CD4-positive, alpha-beta T cell treated with Interleukin-17A for 4 hours (primary cell): ENCODE measurements at regions not wholly inside any gene's neighbourhood (a gene's known extent, or its start where the extent isn't known, plus 50 kb on each side); places are given as distances from the start of the nearest gene placed in this dataset.

ENCODE experiments used
- DNase-seq: peaks from one replicate; pipeline ENCODE4 v3.0.0-alpha.2; 2020; ENCODE audit warnings: mixed read lengths

- DNase-seq: no peak
Observed at GRCh38 chr6:108752733-108753590, 95.3 kb upstream of the ARMC2 start.

GRCh38 chr6:108755257-108756240 lies 92.7 kb upstream of the ARMC2 start:
- no peak for DNase-seq

- DNase-seq: no peak
Observed at GRCh38 chr6:108757357-108757756, 90.9 kb upstream of the ARMC2 start.

GRCh38 chr6:108758884-108759283 lies 89.3 kb upstream of the ARMC2 start:
- no peak for DNase-seq

- no peak for DNase-seq
Observed at GRCh38 chr6:108760126-108761050, 87.8 kb upstream of the ARMC2 start.

GRCh38 chr6:108762394-108762793 lies 85.8 kb upstream of the ARMC2 start:
- no peak for DNase-seq

- no peak for DNase-seq
Observed at GRCh38 chr6:108763931-108764579, 84.2 kb upstream of the ARMC2 start.

GRCh38 chr6:108764580-108764950 lies 83.7 kb upstream of the ARMC2 start:
- no peak for DNase-seq

- DNase-seq: no peak
Observed at GRCh38 chr6:108765495-108765894, 82.7 kb upstream of the ARMC2 start.

- DNase-seq: no peak
Observed at GRCh38 chr6:108766419-108766818, 81.8 kb upstream of the ARMC2 start.

- DNase-seq: no peak
Observed at GRCh38 chr6:108766886-108767285, 81.3 kb upstream of the ARMC2 start.

GRCh38 chr6:108767418-108768165 lies 80.6 kb upstream of the ARMC2 start:
- DNase-seq: no peak

- no peak for DNase-seq
Observed at GRCh38 chr6:108768166-108768555, 80.1 kb upstream of the ARMC2 start.

GRCh38 chr6:108768792-108769524 lies 79.3 kb upstream of the ARMC2 start:
- no peak for DNase-seq

GRCh38 chr6:108771421-108771820 lies 76.8 kb upstream of the ARMC2 start:
- DNase-seq: no peak

- DNase-seq: no peak
Observed at GRCh38 chr6:108774555-108774954, 73.7 kb upstream of the ARMC2 start.

- DNase-seq: no peak
Observed at GRCh38 chr6:108777536-108777935, 70.7 kb upstream of the ARMC2 start.

- no peak for DNase-seq
Observed at GRCh38 chr6:108778421-108779186, 69.6 kb upstream of the ARMC2 start.

GRCh38 chr6:108779536-108780275 lies 68.5 kb upstream of the ARMC2 start:
- DNase-seq: no peak
